ENCODE measurements at regions not wholly inside any gene's neighbourhood (a gene's known extent, or its start where the extent isn't known, plus 50 kb on each side); places are given as distances from the start of the nearest gene placed in this dataset.

DNA sequence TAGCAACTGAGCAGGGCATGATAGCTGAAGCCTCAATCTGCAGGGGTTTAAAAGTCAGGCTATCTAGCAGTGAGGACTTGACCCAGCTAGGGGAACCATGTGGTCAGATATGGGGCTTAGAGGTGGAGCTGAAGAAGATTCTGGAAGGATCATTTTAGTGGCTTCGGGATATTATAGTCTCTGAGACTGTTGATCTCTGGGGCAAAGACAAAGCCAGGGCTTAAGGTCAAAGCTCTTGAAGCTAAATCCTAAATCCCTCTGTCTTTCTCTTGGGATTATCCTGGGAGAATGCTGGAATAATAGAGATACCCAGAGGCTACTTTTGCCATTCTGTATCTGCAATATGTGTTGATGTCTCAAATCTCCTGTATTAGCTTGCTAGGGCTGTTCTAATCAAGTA is 132.2 kb downstream of the DHX35 start:
- TF ChIP-seq POLR2AphosphoS5 (IDR thresholded peaks at IDR 0.05) (no peak), POLR2A (IDR thresholded peaks at IDR 0.05) (no peak)
- TF ChIP-seq, protein P1, sequence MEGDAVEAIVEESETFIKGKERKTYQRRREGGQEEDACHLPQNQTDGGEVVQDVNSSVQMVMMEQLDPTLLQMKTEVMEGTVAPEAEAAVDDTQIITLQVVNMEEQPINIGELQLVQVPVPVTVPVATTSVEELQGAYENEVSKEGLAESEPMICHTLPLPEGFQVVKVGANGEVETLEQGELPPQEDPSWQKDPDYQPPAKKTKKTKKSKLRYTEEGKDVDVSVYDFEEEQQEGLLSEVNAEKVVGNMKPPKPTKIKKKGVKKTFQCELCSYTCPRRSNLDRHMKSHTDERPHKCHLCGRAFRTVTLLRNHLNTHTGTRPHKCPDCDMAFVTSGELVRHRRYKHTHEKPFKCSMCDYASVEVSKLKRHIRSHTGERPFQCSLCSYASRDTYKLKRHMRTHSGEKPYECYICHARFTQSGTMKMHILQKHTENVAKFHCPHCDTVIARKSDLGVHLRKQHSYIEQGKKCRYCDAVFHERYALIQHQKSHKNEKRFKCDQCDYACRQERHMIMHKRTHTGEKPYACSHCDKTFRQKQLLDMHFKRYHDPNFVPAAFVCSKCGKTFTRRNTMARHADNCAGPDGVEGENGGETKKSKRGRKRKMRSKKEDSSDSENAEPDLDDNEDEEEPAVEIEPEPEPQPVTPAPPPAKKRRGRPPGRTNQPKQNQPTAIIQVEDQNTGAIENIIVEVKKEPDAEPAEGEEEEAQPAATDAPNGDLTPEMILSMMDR (IDR thresholded peaks at IDR 0.05): no peak
